Lower lobe of right lung (tissue), 2 donors: ENCODE measurements at regions not wholly inside any gene's neighbourhood (a gene's known extent, or its start where the extent isn't known, plus 50 kb on each side); places are given as distances from the start of the nearest gene placed in this dataset.

Experiments used
- ATAC-seq, 2 donors: fragments of 200-7000 bp; cut with Tn5 transposase; one replicate each; pipeline ENCODE4 v1.9.1; 2020 to 2022; ENCODE audit warnings: mild to moderate bottlenecking in 2 of 2, moderate library complexity in 2 of 2
- DNase-seq: peaks from one replicate; pipeline ENCODE4 v3.0.0-alpha.2; 2020
- H3K27ac ChIP-seq: fragments of 200-600 bp; one replicate; pipeline ENCODE4 v1.8.0; 2022
- H3K27me3 ChIP-seq: fragments of 200-600 bp; one replicate; pipeline ENCODE4 v1.8.0; 2022; ENCODE audit warnings: low read depth
- H3K36me3 ChIP-seq: fragments of 200-600 bp; one replicate; pipeline ENCODE4 v1.8.0; 2022; ENCODE audit warnings: mild to moderate bottlenecking
- H3K4me1 ChIP-seq: fragments of 200-600 bp; one replicate; pipeline ENCODE4 v1.8.0; 2022
- H3K4me3 ChIP-seq: fragments of 200-600 bp; one replicate; pipeline ENCODE4 v1.8.0; 2022; ENCODE audit warnings: mild to moderate bottlenecking
- H3K9me3 ChIP-seq: fragments of 200-600 bp; one replicate; pipeline ENCODE4 v1.8.0; 2022
- intact Hi-C: fragments of 100-400 bp; cut with DNase I; formaldehyde crosslinking; loops from one replicate; pipeline ENCODE4 v1.11.0; 2022
- TF ChIP-seq, protein P1 (sequence below): fragments of 200-600 bp; IDR thresholded peaks from one replicate; pipeline ENCODE4 v1.8.0; 2022; ENCODE audit warnings: antibody characterized with exemption, mild to moderate bottlenecking
- donor health status: DM: no; HTN: yes; CAD: no; lungs with severe emphysema.

DNA sequence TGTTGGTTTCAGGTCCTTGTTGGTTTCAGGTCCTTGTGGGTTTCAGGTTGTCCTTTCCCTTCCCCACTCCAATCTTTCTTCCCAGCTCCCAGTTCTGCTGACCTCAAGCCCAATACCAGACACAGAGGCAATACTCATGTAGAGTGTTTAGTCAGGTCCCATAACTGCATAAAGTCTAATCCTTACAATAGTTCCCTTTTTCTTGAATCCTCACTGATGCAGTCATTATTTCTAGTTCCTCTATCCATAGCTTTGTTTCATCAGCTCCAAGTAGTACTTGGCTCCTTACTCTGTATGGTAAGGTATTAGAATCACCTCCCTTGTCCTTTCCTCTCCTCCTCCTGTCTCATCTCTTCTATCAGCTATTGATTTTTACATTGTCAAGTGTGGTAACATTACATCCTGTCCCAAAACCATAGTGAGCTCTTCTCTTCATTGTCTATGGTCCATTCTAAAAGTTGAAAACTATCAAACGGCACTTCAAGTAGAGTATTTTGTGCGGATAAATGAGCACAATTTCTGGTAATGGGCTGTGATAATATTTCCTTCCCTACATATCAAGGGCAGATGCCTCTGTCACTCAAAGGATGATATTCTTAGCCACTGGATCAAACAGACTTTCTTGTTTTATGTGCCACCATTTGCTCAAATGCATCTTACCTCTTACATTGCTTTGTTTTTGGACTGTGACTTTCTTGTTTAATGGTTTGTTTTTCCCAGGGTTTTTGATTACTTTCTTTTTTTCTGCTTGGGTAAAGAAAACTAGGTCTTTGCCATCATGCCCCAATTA is 57.2 kb upstream of the JDP2 start:
- ATAC-seq: peak; percentile 65 to 67
- DNase-seq: no peak
- Histone ChIP-seq H3K4me1 (no peaks in the 10 kb centered on the region), H3K4me3 (no peak overlapping the region), H3K36me3 (no peaks in the 10 kb centered on the region), H3K27me3 (no peaks in the 10 kb centered on the region), H3K9me3 (no peaks in the 10 kb centered on the region), H3K27ac (no peak overlapping the region)
- intact Hi-C loops: no loop called here
- TF ChIP-seq, protein P1, sequence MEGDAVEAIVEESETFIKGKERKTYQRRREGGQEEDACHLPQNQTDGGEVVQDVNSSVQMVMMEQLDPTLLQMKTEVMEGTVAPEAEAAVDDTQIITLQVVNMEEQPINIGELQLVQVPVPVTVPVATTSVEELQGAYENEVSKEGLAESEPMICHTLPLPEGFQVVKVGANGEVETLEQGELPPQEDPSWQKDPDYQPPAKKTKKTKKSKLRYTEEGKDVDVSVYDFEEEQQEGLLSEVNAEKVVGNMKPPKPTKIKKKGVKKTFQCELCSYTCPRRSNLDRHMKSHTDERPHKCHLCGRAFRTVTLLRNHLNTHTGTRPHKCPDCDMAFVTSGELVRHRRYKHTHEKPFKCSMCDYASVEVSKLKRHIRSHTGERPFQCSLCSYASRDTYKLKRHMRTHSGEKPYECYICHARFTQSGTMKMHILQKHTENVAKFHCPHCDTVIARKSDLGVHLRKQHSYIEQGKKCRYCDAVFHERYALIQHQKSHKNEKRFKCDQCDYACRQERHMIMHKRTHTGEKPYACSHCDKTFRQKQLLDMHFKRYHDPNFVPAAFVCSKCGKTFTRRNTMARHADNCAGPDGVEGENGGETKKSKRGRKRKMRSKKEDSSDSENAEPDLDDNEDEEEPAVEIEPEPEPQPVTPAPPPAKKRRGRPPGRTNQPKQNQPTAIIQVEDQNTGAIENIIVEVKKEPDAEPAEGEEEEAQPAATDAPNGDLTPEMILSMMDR: no peak

DNA sequence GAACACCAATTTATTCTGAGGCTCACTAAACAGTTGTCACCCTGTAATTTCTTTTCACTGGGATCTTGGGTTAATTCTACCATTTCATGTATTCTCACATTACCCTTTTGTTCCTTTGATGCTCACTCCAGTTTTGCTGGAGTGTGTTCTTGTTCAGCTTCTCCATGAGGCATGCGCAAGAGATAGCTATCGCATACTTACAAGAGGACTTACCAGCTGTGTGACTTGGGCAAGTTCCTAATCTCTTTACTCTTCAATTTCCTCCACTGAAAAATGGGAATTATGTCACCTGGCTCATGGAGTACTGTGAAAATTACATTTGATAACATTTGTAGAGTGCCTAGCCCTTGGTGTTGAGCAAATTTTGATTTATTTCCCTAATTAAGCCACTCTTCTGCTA is 56.5 kb upstream of the JDP2 start:
- H3K27ac ChIP-seq: no peak overlapping the region
- no peaks in the 10 kb centered on the region for H3K4me1 ChIP-seq
- H3K9me3 ChIP-seq: no peaks in the 10 kb centered on the region
- no peak overlapping the region for H3K4me3 ChIP-seq
- DNase-seq (no peak), ATAC-seq (no peak)
- H3K36me3 ChIP-seq: no peaks in the 10 kb centered on the region
- no peaks in the 10 kb centered on the region for H3K27me3 ChIP-seq
- TF ChIP-seq, protein P1: no peak
- intact Hi-C loops: no loop called here

DNA sequence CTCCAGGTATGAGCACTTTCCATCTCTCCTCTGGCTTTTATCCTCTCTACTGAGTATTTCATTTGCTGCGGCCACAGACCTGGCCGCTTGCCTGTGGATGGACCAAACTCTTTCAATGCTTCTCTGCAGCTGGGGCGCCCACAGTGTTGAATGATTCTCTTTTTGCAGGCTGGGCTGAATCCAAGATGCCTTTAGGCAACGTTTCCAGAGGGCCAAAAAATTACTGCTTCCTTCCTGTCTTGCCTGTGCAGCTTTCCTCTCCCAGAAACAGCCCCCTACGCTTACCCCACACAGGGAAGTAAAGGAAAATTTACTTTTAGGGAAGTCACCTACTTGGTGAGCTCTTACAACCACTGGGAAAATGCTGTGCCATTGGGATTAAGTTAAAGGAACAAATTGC is 55.6 kb upstream of the JDP2 start:
- Histone ChIP-seq H3K36me3 (no peaks in the 10 kb centered on the region), H3K4me3 (no peak overlapping the region), H3K27ac (no peak overlapping the region), H3K27me3 (no peaks in the 10 kb centered on the region), H3K9me3 (no peaks in the 10 kb centered on the region), H3K4me1 (no peaks in the 10 kb centered on the region)
- TF ChIP-seq, protein P1: no peak
- intact Hi-C loops: no loop called here
- ATAC-seq: no peak
- DNase-seq: no peak

DNA sequence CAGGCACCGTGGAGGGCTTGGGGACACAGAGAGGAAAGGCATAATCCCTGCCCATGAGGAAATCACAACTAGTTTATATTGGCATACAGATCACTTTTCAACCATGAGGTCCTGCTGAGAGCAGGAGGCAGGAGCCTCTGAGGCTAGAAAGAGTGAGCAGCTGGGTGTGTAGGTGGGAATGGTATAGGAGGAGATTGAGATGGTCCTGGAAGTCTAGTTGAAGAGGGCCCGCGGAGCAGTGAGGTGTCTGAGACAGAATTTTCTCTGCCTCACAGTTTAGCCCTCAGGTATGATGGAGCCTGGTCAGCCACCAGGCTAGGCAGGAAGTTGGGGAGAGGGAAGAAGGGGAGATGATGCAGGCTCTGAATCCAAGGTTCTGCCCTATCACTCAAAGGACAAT is 54.7 kb upstream of the JDP2 start:
- ATAC-seq: no peak
- Histone ChIP-seq H3K4me3 (no peak overlapping the region), H3K27me3 (no peaks in the 10 kb centered on the region), H3K36me3 (no peaks in the 10 kb centered on the region), H3K27ac (no peak overlapping the region), H3K4me1 (no peaks in the 10 kb centered on the region), H3K9me3 (no peaks in the 10 kb centered on the region)
- intact Hi-C loops: no loop called here
- DNase-seq: no peak
- TF ChIP-seq, protein P1: no peak

DNA sequence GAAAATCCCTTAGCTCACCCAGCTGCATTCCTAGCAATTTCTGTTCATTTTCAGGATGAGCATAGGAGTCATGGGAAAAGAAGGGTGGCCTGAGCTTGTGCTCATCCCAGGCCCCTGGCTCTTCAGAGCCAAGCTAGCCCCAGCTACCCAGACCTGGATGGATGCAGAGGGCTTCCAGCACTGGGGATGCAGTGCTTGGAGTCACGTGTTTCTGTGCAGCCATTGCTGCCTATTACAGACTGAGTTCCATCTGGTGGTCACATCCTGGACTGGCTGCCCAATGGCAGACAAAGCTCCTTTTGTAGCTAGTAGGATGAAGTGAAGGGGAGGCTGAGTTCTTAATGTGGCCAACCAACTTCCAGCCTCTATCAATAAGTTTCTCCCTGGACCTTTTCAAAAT is 54.2 kb upstream of the JDP2 start:
- no peaks in the 10 kb centered on the region for H3K4me1 ChIP-seq
- DNase-seq: no peak
- ATAC-seq: no peak

More for the DNA sequence above, 54.2 kb upstream of the JDP2 start:
- intact Hi-C loops: no loop called here
- TF ChIP-seq, protein P1: no peak
- Histone ChIP-seq H3K36me3 (no peaks in the 10 kb centered on the region), H3K9me3 (no peaks in the 10 kb centered on the region), H3K4me3 (no peak overlapping the region), H3K27ac (no peak overlapping the region), H3K27me3 (no peaks in the 10 kb centered on the region)
